HG03064 (cell line): ENCODE measurements at regions not wholly inside any gene's neighbourhood (a gene's known extent, or its start where the extent isn't known, plus 50 kb on each side); places are given as distances from the start of the nearest gene placed in this dataset.

Source experiments
- ATAC-seq: cut with Tn5 transposase; IDR thresholded peaks from one replicate; pipeline ENCODE4 v1.9.1; 2021; ENCODE audit warnings: low read depth; ENCODE audit not compliant: unreplicated experiment

DNA sequence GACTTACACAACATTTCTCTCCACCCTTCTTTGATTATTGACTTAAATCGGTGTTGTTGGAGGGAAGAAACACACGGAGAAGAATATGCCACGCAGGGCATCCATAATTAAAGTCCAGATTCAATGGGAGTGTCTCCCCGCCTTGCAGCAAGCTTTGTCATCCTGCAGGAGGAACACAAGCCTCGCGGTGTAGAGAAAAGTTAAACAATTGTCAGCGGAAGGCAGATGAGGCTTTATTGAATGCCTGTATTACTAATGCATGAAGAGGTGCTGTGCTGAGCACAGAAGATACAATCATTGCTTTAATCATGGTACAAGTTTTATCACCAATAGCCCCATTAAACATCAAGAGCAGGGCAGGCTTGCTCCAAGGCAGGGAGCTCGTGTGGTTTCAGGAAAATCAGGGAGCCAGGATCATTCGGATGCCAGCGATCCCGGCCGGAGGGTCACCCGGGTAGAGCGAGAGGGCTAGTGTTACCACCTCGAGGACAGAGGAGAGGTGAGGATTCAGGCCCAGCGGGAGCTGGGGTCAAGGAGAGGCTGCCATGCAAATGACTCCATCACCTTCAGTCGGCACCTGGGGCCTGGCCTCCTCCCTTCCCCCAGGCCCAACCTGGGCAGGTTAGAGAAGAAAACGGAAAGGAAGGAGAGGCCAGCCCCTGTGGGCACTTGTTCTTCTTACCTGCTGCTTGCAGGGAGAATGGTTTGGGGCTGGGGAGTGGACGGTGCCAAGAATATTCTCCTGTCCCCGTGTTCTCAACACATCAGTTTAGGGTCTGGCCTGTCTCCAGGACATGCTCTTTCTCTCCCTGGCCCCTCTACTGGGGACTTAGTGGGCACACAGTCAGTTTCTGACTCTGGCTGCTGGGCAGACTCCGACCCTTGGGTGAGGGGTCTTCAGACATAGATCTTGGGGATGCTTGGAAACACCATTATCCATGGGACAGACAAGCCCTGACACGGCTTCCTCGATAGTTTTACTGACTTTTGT, 289.5 kb downstream of the IRX2 start:
- no peak for ATAC-seq

DNA sequence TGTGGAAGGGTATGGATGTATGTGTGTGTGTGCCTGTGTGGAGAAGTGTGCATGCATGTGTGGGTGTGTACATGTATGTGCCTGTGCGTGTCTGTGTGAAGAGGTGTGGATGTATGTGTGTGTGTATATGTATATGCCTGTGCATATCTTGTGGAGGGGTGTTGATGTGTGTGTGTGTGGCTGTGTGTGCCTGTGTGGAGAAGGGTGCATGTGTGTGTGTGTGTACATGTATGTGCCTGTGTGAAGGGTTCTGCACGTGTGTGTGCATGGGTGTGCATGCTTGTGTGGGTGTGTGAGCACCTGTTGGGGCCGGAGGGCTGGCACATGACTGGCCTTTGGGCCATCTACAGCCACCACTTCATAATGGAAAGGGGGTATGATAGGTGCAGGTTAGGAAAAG, 291.4 kb downstream of the IRX2 start:
- ATAC-seq, result no peak

DNA sequence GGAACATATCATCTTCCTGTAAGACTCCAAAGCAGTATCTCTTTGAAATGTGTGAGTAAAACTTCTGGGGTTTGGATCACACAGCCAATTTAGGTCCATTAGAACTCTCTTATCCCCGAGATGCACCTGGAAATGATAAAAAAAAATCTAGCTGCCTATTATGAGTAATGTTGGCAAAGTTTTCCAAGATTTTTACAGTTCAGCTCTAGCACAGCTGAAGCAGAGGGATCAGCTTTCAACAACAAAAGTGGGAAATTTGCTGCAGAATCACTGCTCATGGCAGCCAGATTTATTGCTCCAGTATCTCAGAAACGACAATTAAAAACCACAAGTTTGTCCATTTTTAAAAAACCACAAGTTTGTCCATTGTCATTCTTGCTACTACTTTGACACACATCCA, 292.2 kb downstream of the IRX2 start:
- ATAC-seq, result no peak

DNA sequence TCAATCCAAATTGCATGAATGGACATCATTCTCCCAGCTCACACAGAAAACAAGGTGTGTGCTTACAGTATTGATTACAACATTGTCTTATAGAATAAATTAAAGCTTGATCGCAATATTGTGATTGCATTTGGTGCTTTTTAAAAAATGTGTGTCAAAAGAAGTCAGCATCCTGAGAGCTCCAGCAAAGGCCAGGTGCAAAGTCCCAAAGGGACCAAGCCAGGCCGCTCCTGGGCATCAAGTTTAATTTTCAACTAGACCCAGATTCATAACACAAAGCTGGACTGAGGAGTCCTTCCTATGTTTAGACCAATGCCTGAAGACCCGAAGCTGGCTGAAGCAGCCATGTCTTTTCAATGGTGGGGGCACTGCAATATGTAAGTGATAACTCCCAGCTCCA, 295.6 kb downstream of the IRX2 start:
- ATAC-seq, result no peak

DNA sequence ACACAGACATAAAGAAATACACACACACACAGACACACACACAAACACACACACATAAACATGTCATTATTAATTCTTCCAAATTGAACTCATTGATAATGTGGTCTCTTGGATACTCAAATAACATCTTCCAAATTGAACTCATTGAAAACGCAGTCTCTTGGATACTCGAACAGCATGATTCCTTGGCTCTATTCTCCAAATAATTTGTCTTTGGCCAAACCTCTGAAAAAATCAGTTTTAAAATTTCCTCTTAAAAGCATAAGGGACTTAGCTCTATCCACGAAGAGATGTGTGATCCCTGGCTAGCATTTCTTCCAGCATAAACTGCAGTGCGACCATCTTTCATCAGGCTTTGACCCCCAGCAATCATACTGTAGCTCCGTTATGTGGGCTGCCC, 296.6 kb downstream of the IRX2 start:
- ATAC-seq, result no peak

DNA sequence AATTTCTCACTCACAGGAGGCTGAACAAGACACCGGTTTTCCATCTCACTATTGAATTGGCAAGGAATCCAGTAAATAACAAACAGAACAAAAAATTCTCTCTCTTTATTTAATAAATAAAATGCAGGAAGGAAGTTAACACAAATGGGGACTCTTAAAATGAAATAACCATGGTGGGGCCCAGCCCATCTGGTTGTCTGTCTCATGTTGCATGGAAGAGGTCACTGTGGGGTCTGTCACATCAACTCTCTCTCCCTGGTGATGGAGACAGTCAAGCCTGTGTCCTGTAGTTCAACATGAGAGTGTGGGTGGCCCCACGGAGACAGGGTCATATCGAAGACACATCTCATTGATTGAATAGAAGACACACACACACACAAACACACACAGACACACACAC, 297.7 kb downstream of the IRX2 start:
- ATAC-seq, result no peak

DNA sequence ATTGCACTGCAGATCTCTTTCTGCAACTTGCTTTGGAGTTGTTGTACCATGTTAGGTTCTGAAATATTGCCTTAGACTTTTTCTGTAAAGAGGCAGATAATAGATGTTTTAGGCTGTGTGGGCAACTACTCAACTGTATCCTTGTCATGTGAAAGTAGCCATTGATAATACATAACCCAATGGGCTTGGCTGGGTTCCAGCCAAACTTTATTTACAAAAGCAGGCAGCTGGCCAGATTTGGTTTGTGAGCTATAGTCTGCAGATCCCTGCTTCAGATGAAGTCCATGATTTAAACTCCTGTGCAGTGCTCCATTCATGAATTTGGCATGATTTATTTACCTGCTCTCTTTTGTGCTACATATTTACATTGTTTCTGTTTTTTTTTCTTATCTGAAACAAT, 300.4 kb downstream of the IRX2 start:
- no peak for ATAC-seq

DNA sequence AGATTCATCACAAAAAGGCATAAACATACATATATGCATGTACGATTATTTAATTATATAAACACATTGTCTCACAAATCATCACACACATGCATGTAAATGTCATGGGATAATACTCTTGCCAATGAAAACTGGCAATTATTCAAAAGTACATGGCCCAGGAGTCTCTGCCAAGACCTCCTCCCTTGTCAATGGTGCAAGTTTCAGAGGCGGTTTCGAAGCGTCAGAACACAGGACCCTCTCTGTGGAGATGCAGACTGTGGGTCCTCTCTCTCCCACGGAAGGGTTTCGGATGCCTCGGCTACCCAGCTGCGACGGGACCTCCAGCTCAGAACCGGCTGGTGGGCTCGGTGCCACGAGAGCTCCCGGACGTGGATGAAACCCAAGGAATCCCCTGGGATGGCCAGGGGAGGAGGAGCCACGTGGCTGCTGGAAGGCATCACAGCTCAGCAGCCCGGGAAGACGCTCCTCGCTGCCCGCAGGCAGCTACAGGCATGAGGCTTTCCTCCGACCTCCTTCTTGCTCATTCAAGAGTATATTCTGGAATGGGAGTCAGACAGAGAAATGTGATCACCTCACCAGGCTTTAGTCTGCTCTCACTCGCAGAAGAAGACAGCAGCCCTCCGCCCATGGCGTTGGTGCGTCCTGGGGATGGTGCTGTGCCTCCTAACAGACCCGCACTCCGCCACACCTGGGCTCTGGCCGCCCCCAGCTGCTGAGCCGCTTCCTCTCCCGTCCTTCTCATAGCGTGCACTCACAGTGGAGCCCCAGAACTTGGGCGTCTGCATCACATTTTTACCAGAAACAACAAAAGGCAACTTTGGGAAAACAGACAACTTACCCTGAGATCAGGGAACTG, 308.8 kb downstream of the IRX2 start:
- ATAC-seq, result no peak

DNA sequence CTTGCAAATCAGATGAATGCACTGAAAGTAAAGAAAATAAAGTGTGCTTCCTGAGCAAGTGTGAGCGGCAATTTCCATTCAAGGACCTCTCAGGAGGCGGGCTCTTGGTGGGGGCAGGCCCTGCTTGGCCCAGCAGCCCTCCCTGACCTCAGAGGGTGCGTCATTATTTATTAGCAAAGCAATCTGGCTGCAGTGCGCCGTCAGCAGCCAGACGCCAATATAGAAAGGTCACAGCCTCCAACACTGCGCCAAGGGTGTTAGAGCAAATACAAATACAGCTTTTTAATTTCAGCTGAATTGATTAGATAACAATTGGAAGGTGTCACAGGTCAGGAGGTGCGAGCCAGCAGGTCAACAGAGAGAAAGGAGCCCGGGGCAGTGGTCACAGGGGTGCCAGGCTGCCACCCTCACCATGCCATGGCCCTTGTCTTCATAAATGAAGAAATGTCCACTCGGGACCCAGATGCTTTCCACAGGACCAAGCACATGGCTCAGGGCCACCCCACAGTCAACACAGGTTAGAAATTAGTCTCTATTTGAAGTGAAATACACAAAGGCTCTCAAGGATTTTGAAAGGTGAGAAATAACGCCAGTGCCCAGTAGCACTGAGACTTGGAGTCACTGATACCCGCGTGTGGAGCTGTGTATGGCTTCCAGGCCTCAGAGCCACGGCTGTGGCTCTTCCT, 309.8 kb downstream of the IRX2 start:
- no peak for ATAC-seq

DNA sequence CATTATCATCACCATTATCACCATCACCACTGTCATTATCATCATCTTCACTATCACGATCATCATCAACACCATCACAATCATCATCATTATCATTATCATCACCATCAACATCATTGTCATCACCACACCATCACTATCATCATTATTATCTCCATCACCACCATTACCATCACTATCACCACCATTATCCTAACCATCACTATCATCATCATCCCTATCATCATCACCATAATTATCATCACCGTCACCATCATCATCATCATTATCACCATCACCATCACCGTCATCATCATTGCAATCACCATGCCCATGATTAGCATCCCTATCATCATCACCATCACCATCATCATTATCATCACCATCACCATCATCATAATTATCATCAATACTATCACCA, 311.9 kb downstream of the IRX2 start:
- no peak for ATAC-seq

DNA sequence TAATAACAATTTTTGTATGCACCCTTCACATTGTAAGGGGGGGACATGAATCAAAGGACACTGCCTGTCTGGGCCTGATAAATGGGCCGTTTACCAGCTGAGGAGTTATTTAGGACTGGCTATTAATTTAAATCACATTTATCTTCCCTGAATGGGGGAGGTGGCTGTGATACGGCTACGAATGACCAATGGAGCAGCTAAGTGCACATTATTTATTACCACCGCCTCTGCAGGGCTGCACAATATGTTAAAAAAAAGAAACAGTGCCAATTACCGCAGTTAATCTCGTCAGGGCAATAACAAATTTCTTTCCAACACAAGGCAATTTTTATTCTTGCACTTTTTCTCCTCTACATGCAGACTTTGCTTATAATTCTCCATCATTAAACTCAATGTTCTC, 318.4 kb downstream of the IRX2 start:
- ATAC-seq, result no peak

DNA sequence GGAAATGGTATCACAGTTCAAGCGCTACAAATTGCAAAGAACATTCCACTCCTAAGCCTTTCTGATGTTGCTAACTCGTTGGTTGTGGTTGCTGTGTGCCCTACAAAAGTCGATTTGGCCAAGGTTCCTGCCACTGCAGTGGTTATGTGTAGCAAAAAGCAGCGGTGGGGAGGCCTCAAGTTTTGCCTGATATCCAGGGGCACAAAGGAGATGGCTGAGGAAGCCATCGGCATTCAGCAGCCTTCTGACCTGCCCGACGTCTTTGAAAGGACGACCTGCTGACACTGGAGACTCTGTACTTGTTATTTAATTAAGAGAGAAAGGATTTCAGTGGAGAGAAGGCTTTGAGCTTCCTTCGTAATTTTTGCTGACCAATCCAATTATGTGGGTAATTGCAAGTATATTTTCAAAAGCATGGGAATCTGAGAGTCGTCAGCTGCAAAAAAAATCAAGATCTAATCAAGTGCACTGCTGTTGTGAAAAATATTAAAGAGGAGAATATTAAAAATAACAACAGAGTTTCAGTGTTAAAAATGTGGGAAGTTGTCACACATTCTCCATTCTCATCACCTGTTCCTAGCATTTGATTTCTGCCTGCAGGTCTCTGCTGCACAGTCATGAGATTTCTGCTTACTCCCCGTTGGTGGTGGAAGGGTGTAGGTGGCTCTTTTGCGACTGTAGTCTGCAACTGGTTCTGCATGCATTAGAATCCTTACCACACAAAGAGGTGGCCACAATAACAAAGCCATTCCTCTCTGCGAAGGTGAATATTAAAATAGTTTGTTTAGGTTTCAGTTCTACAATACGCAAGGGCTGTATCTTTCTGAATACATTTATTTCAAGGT, 319.2 kb downstream of the IRX2 start:
- ATAC-seq, result no peak

DNA sequence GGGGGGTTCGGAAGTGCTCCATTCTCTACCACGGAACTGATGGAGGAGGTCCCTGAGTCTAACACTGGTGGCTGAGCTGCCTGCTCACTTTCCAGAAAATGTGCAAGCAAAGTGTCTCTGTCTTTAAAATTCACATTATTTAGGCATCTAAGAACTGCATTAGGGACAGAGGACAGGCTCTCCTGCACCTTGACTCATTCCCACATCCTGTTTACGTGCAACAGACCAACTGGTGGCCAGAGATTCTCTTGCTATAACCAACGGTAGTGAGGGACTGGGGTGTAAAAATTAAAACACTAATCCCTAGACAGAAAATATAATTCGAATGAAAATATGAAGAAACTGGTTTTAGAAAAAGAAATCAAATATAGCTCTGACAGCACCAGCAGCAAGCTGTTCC, 320.9 kb downstream of the IRX2 start:
- ATAC-seq, result no peak

DNA sequence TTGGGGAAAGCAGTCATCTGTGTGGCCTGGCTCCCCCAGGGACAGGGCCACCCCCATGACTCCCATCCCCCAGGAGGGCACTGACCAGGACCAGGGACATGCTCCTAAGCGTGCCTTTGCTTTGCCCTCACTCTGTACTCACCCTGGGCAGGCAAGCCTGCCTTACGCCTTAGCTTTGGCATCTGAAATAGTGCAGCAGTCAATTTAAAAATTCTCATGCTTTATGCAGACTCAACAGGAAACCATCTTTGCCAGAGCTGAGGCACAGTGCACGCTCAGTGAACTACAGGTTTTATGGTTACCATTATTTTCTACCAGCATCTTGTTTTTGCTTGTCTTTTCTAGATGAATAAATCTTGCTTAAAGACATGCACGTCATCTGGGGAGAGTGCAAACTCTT, 323.5 kb downstream of the IRX2 start:
- ATAC-seq, result no peak

DNA sequence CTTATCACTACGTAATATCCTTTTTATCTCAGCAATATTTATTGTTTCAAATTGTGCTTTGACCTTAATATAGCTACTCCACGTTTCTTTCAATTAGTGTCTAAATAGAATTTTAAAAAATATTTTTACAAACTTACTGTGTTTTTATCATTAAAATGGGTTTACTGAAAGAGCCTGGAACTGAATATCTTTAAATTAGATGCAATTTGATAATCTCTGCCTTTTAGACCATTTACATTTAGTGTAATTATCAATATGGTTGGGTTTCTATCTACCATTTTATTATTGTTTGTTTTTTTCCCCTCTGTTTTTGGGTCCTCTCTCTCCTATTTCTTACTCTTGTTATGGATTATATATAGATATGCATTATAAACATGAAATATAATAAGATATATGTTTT, 327.8 kb downstream of the IRX2 start:
- ATAC-seq, result no peak

DNA sequence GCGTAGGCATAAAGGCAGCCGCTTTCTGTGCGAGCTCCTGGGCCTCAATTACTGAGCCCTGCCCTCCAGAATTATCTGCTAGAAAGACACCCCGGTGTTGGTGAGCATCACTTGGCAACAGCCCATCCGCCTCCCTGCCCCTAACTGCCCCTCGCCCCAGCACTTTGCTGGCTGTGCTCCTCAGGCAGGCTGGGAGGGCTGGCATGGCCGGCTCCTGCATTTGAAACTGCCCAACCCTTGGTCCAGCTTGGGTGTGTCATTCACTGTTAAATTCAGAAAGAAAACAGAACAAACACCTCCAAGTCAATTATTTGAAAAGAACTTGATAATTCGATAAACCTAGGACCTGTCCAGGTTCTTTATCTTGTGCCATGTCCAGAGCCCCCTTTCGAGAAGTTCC, 334.2 kb downstream of the IRX2 start:
- no peak for ATAC-seq

DNA sequence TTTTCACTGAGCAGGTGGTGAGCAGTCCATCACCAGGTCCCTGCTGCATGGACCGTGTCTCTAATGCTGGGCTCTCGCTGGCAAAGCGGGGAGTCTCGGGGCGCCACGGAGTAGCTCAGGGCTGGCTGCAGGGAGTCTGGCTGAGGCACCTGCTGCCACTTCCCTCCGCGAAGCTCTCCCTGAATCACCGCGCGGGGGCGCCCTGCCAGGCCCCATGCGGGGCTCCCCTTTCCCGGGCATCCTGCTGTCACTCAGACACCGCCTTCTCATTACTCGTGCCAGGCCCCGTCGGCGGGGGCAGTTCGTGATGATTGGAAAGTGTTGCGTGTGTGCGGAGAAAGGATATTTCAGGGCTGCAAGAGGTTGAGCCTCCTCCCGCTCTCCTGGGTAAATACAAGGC, 335.8 kb downstream of the IRX2 start:
- no peak for ATAC-seq

DNA sequence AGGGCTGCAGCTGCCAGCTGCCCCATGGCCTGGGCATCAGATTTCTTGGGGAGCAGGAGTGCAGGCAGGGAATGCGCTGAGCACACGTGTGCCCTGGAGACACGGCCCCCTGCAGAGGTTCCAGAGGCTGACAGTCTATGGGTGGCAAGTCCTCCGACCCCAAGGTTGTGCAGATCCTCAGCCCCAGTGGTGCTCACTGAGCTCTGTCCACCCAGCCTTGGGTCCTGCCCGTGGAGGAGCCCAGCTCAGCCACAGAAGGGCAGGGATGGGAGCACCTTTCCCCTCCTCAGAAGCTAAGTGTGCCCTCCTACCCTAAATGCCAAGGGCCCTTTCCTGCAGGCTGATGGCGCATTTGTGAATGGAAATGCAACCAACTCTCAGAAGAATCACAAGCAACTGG, 341.0 kb downstream of the IRX2 start:
- ATAC-seq, result no peak

DNA sequence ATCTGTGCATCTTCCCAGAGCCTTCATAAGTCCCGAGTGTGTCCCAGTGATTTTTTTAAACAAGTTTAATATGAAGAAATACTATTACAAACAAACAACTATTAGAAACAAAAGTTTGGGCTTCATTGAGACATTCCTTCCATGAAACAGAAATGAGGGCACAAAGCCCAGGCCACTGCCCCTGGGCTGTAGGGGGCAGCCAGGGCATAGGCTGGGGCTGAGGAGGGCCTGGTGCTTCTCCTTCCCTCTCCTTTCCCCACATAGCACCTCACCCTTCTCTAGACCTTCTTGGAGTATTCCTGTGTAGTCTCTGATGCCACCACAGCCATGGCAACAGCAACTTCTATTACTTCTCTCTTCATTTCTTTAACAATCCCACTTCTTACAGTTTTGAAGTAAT, 348.2 kb downstream of the IRX2 start:
- no peak for ATAC-seq

DNA sequence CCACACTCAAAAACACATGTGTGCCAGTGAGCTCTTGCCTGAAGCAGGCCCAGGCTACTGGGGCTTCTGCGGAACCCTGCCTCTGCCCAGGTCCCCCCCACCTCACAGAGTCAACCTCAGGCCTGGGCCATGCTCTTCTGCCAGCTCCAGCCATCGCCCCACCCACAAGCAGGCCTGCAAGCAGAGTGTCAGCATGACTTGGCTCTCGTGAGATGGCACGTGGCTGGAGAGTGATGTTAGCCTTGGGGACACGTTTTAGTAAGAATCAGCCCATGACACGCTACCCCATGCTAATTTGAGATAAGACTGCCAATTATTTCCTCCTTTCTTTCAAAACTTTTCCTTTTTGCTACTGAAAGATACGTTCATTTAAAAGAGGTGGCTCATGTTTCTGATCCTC, 351.7 kb downstream of the IRX2 start:
- no peak for ATAC-seq
